OCI-LY7 (cell line): ENCODE measurements at regions not wholly inside any gene's neighbourhood (a gene's known extent, or its start where the extent isn't known, plus 50 kb on each side); places are given as distances from the start of the nearest gene placed in this dataset.

Experiments
- EZH2phosphoT487 ChIP-seq: fragments of 200-600 bp; sonication (generic); IDR thresholded peaks from 2 replicates; pipeline ENCODE4 v1.6.1; 2018; ENCODE audit warnings: low read depth, borderline replicate concordance, mild to moderate bottlenecking, mixed run types, antibody characterized with exemption, low read length, moderate library complexity, mixed read lengths
- TF ChIP-seq, protein P1 (sequence below): fragments of 200-600 bp; sonication (generic); conservative IDR thresholded peaks from 2 replicates; pipeline ENCODE4 v1.5.1; 2014; ENCODE audit warnings: mild to moderate bottlenecking, antibody characterized with exemption, low read length, moderate library complexity, mixed read lengths

DNA sequence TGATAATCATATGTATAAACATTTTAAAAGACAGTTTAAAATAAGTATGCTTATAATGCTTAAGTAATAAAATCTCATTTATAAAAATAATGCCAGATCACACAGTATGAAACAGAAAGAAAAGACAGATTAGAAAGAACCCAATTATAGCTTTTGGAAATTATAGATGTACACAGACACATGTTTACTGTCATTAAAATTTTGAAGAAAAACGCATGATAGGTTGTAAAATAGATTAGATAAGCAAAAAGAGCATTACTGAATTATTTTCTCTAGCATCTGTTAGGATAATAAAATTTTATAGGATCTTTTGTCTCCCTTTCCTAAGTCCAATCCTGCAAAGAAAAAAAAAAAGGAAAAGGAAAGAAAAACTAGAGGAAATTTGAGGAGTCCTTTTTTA lies 1107.3 kb upstream of the LRRN3 start:
- no peak for TF ChIP-seq EZH2phosphoT487
- TF ChIP-seq, protein P1, sequence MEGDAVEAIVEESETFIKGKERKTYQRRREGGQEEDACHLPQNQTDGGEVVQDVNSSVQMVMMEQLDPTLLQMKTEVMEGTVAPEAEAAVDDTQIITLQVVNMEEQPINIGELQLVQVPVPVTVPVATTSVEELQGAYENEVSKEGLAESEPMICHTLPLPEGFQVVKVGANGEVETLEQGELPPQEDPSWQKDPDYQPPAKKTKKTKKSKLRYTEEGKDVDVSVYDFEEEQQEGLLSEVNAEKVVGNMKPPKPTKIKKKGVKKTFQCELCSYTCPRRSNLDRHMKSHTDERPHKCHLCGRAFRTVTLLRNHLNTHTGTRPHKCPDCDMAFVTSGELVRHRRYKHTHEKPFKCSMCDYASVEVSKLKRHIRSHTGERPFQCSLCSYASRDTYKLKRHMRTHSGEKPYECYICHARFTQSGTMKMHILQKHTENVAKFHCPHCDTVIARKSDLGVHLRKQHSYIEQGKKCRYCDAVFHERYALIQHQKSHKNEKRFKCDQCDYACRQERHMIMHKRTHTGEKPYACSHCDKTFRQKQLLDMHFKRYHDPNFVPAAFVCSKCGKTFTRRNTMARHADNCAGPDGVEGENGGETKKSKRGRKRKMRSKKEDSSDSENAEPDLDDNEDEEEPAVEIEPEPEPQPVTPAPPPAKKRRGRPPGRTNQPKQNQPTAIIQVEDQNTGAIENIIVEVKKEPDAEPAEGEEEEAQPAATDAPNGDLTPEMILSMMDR = no peak
